HuH-7 (cell line): ENCODE measurements at regions not wholly inside any gene's neighbourhood (a gene's known extent, or its start where the extent isn't known, plus 50 kb on each side); places are given as distances from the start of the nearest gene placed in this dataset.

Experiments
- DNase-seq: peaks from one replicate; pipeline ENCODE4 v3.0.0; 2011; ENCODE audit warnings: low spot score

- no peak for DNase-seq
These were observed 70.2 kb upstream of the KIRREL3 start for GRCh38 chr11:127070808-127071207.

- DNase-seq, result no peak
These were observed 66.0 kb upstream of the KIRREL3 start for GRCh38 chr11:127066401-127067090.

GRCh38 chr11:127063241-127063640, 62.7 kb upstream of the KIRREL3 start:
- no peak for DNase-seq

GRCh38 chr11:127061947-127062346, 61.4 kb upstream of the KIRREL3 start:
- DNase-seq, result no peak

GRCh38 chr11:127059750-127060149, 59.2 kb upstream of the KIRREL3 start:
- DNase-seq, result no peak

GRCh38 chr11:127059286-127059685, 58.7 kb upstream of the KIRREL3 start:
- DNase-seq, result no peak

GRCh38 chr11:127058524-127058923, 58.0 kb upstream of the KIRREL3 start:
- DNase-seq, result no peak

- no peak for DNase-seq
These were observed 56.6 kb upstream of the KIRREL3 start for GRCh38 chr11:127057126-127057525.

- DNase-seq, result no peak
These were observed 55.9 kb upstream of the KIRREL3 start for GRCh38 chr11:127056338-127056971.

- no peak for DNase-seq
These were observed 54.7 kb upstream of the KIRREL3 start for GRCh38 chr11:127055236-127055635.

GRCh38 chr11:127054153-127054552, 53.6 kb upstream of the KIRREL3 start:
- no peak for DNase-seq

- no peak for DNase-seq
These were observed 51.8 kb upstream of the KIRREL3 start for GRCh38 chr11:127052404-127052803.
